Activated CD4-positive, alpha-beta memory T cell treated with anti-CD3 and anti-CD28 coated beads for 36 hours (primary cell): ENCODE measurements at regions not wholly inside any gene's neighbourhood (a gene's known extent, or its start where the extent isn't known, plus 50 kb on each side); places are given as distances from the start of the nearest gene placed in this dataset.
"Not testable (repeated sequence)": the region's sequence is repeated elsewhere in the genome, so short reads cannot be mapped to it uniquely, and the experiment has no call there.

Experiments used
- CTCF ChIA-PET: fragments of 350-600 bp; sonication (Branson Sonifier 250); formaldehyde crosslinking; loops from one replicate; lab custom pipeline; 2021; ENCODE audit warnings: antibody characterized with exemption, inconsistent platforms; lab: Charles Lee
- POLR2A ChIA-PET: fragments of 350-600 bp; sonication (Branson Sonifier 250); formaldehyde crosslinking; loops from one replicate; lab custom pipeline; 2021; ENCODE audit warnings: antibody characterized with exemption; lab: Charles Lee
- DNase-seq: peaks from one replicate; pipeline ENCODE4 v3.0.0-alpha.2; 2020
- H3K27ac Mint-ChIP-seq: one replicate; pipeline ENCODE4 v1.8.0; 2021; ENCODE audit warnings: mixed read lengths
- H3K27me3 Mint-ChIP-seq: one replicate; pipeline ENCODE4 v1.8.0; 2021; ENCODE audit warnings: mixed read lengths
- H3K36me3 Mint-ChIP-seq: one replicate; pipeline ENCODE4 v1.8.0; 2021; ENCODE audit warnings: mixed read lengths
- H3K4me1 Mint-ChIP-seq: one replicate; pipeline ENCODE4 v1.8.0; 2021; ENCODE audit warnings: low read depth, mixed read lengths
- H3K4me3 Mint-ChIP-seq: one replicate; pipeline ENCODE4 v1.8.0; 2021; ENCODE audit warnings: mild to moderate bottlenecking, mixed read lengths
- H3K9me3 Mint-ChIP-seq: one replicate; pipeline ENCODE4 v1.8.0; 2021; ENCODE audit warnings: mixed read lengths
- intact Hi-C: fragments of 100-400 bp; cut with micrococcal nuclease; formaldehyde crosslinking; loops from one replicate; pipeline ENCODE4 v1.15.1; 2023

GRCh38 chr1:47594627-47595026 is 156.8 kb downstream of the FOXD2 start:
- Mint-ChIP-seq H3K27me3 (peaks cover 34% of the 10 kb centered on the region), H3K4me1 (no peaks in the 10 kb centered on the region), H3K4me3 (no peak overlapping the region), H3K9me3 (peaks cover 6% of the 10 kb centered on the region), H3K27ac (no peak overlapping the region), H3K36me3 (no peaks in the 10 kb centered on the region)
- CTCF ChIA-PET, result no interaction called here
- POLR2A ChIA-PET, result no interaction called here
- intact Hi-C loops, result no loop called here
- no peak for DNase-seq

GRCh38 chr1:47596328-47596727 is 158.5 kb downstream of the FOXD2 start:
- Mint-ChIP-seq H3K27ac (no peak overlapping the region), H3K36me3 (no peaks in the 10 kb centered on the region), H3K9me3 (peaks cover 6% of the 10 kb centered on the region), H3K27me3 (peaks cover 37% of the 10 kb centered on the region), H3K4me1 (no peaks in the 10 kb centered on the region), H3K4me3 (no peak overlapping the region)
- intact Hi-C loops, result no loop called here
- CTCF ChIA-PET, result no interaction called here
- POLR2A ChIA-PET, result no interaction called here
- no peak for DNase-seq

GRCh38 chr1:47598357-47598756 is 160.5 kb downstream of the FOXD2 start:
- H3K4me1 Mint-ChIP-seq, result no peaks in the 10 kb centered on the region
- H3K9me3 Mint-ChIP-seq, result peaks cover 22% of the 10 kb centered on the region

GRCh38 chr1:47599777-47600176 is 161.9 kb downstream of the FOXD2 start:
- no peaks in the 10 kb centered on the region for H3K36me3 Mint-ChIP-seq
- intact Hi-C loops, result no loop called here
- ChIA-PET CTCF (no interaction called here), POLR2A (no interaction called here)
- H3K4me3 Mint-ChIP-seq, result no peak overlapping the region
- H3K27ac Mint-ChIP-seq, result no peak overlapping the region
- no peak for DNase-seq
- H3K9me3 Mint-ChIP-seq, result peaks cover 29% of the 10 kb centered on the region
- H3K27me3 Mint-ChIP-seq, result peaks cover 27% of the 10 kb centered on the region
- no peaks in the 10 kb centered on the region for H3K4me1 Mint-ChIP-seq

More at GRCh38 chr1:47598357-47598756, 160.5 kb downstream of the FOXD2 start:
- Mint-ChIP-seq H3K27me3 (peaks cover 33% of the 10 kb centered on the region), H3K4me3 (no peak overlapping the region), H3K27ac (no peak overlapping the region), H3K36me3 (no peaks in the 10 kb centered on the region)
- no peak for DNase-seq
- ChIA-PET CTCF (no interaction called here), POLR2A (no interaction called here)
- intact Hi-C loops, result no loop called here

- H3K4me3 Mint-ChIP-seq, H3K4me1 Mint-ChIP-seq, CTCF ChIA-PET, DNase-seq, intact Hi-C loops, H3K36me3 Mint-ChIP-seq, POLR2A ChIA-PET, H3K27ac Mint-ChIP-seq: not testable (repeated sequence)
- peaks cover 22% of the 10 kb centered on the region for H3K27me3 Mint-ChIP-seq
- peaks cover 29% of the 10 kb centered on the region for H3K9me3 Mint-ChIP-seq
Measured at GRCh38 chr1:47602491-47602890, 164.6 kb downstream of the FOXD2 start.

- intact Hi-C loops, DNase-seq, H3K4me3 Mint-ChIP-seq, H3K4me1 Mint-ChIP-seq, CTCF ChIA-PET, H3K27ac Mint-ChIP-seq, H3K27me3 Mint-ChIP-seq, H3K36me3 Mint-ChIP-seq, POLR2A ChIA-PET: not testable (repeated sequence)
- H3K9me3 Mint-ChIP-seq, result peaks cover 24% of the 10 kb centered on the region
Measured at GRCh38 chr1:47604869-47605268, 167.0 kb downstream of the FOXD2 start.

GRCh38 chr1:47608296-47608875 is 170.5 kb downstream of the FOXD2 start:
- Mint-ChIP-seq H3K9me3 (peaks cover 8% of the 10 kb centered on the region), H3K4me1 (no peaks in the 10 kb centered on the region), H3K27ac (no peak overlapping the region), H3K4me3 (no peak overlapping the region), H3K36me3 (no peaks in the 10 kb centered on the region), H3K27me3 (peaks cover 10% of the 10 kb centered on the region)
- DNase-seq, result no peak
- intact Hi-C loops, result no loop called here
- CTCF ChIA-PET, result no interaction called here
- POLR2A ChIA-PET, result no interaction called here

- Mint-ChIP-seq H3K4me1 (no peaks in the 10 kb centered on the region), H3K4me3 (no peak overlapping the region), H3K27ac (no peak overlapping the region), H3K36me3 (no peaks in the 10 kb centered on the region), H3K27me3 (peaks cover 10% of the 10 kb centered on the region), H3K9me3 (peaks cover 2% of the 10 kb centered on the region)
- ChIA-PET CTCF (no interaction called here), POLR2A (no interaction called here)
- no peak for DNase-seq
- intact Hi-C loops, result no loop called here
Measured at GRCh38 chr1:47611992-47612391, 174.1 kb downstream of the FOXD2 start.

- no peaks in the 10 kb centered on the region for H3K4me1 Mint-ChIP-seq
- H3K36me3 Mint-ChIP-seq, result no peaks in the 10 kb centered on the region
- no peak overlapping the region for H3K4me3 Mint-ChIP-seq
- H3K9me3 Mint-ChIP-seq, result peaks cover 2% of the 10 kb centered on the region
- no peak overlapping the region for H3K27ac Mint-ChIP-seq
- no peak for DNase-seq
- peaks cover 10% of the 10 kb centered on the region for H3K27me3 Mint-ChIP-seq
- POLR2A ChIA-PET, result no interaction called here
- CTCF ChIA-PET, result no interaction called here
- intact Hi-C loops, result no loop called here
Measured at GRCh38 chr1:47612819-47613218, 175.0 kb downstream of the FOXD2 start.

GRCh38 chr1:47616036-47616435 is 178.2 kb downstream of the FOXD2 start:
- CTCF ChIA-PET, result no interaction called here
- Mint-ChIP-seq H3K4me3 (no peak overlapping the region), H3K27me3 (peaks cover 6% of the 10 kb centered on the region), H3K4me1 (no peaks in the 10 kb centered on the region), H3K27ac (no peak overlapping the region), H3K36me3 (no peaks in the 10 kb centered on the region), H3K9me3 (no peaks in the 10 kb centered on the region)
- POLR2A ChIA-PET, result no interaction called here
- intact Hi-C loops, result no loop called here
- no peak for DNase-seq

GRCh38 chr1:47616906-47617305 is 179.1 kb downstream of the FOXD2 start:
- POLR2A ChIA-PET, result no interaction called here
- Mint-ChIP-seq H3K27ac (no peak overlapping the region), H3K4me1 (no peaks in the 10 kb centered on the region), H3K36me3 (no peaks in the 10 kb centered on the region), H3K9me3 (no peaks in the 10 kb centered on the region), H3K4me3 (no peak overlapping the region), H3K27me3 (peaks cover 6% of the 10 kb centered on the region)
- intact Hi-C loops, result no loop called here
- CTCF ChIA-PET, result no interaction called here
- DNase-seq, result no peak

GRCh38 chr1:47617381-47618221 is 179.8 kb downstream of the FOXD2 start:
- CTCF ChIA-PET, result interaction anchor here (1.6 kb wide), 1 partner anchor 182 kb away, joined by 3 read pairs; no protein-coding TSS in a partner anchor
- no peak for DNase-seq
- intact Hi-C loops, result no loop called here
- POLR2A ChIA-PET, result no interaction called here
- H3K27ac Mint-ChIP-seq, result no peak overlapping the region
- no peak overlapping the region for H3K4me3 Mint-ChIP-seq
- H3K4me1 Mint-ChIP-seq, result no peaks in the 10 kb centered on the region
- no peaks in the 10 kb centered on the region for H3K36me3 Mint-ChIP-seq
- H3K9me3 Mint-ChIP-seq, result no peaks in the 10 kb centered on the region
- peaks cover 6% of the 10 kb centered on the region for H3K27me3 Mint-ChIP-seq
